ENCODE measurements at regions not wholly inside any gene's neighbourhood (a gene's known extent, or its start where the extent isn't known, plus 50 kb on each side); places are given as distances from the start of the nearest gene placed in this dataset.

- Histone ChIP-seq H3K4me1 (ENCODE audit: insufficient read depth, low read length) (no peaks in the 10 kb centered on the region), H3K79me2 (ENCODE audit: insufficient read depth, low read length) (no peaks in the 10 kb centered on the region), H3K36me3 (ENCODE audit: insufficient read depth, low read length) (no peaks in the 10 kb centered on the region), H3K4me3 (ENCODE audit: low read depth in 1 of 2, low read length in 2 of 2) (no peak overlapping the region), H3K9me3 (ENCODE audit: insufficient read depth, low read length, severe bottlenecking) (peaks cover 2% of the 10 kb centered on the region), H3K9ac (ENCODE audit: low read depth, low read length) (no peak overlapping the region), H3K27me3 (ENCODE audit: insufficient read depth, low read length, poor library complexity) (no peaks in the 10 kb centered on the region), H3K4me2 (ENCODE audit: insufficient read depth, low read length) (no peak overlapping the region), H4K20me1 (ENCODE audit: insufficient read depth, low read length) (no peaks in the 10 kb centered on the region), H2AFZ (ENCODE audit: low read depth, low read length) (no peak overlapping the region), H3K27ac (ENCODE audit: low read length) (no peak overlapping the region)
- DNase-seq (no peak), ATAC-seq (ENCODE audit: insufficient read depth, low read depth) (no peak)
- TF ChIP-seq, protein P1, sequence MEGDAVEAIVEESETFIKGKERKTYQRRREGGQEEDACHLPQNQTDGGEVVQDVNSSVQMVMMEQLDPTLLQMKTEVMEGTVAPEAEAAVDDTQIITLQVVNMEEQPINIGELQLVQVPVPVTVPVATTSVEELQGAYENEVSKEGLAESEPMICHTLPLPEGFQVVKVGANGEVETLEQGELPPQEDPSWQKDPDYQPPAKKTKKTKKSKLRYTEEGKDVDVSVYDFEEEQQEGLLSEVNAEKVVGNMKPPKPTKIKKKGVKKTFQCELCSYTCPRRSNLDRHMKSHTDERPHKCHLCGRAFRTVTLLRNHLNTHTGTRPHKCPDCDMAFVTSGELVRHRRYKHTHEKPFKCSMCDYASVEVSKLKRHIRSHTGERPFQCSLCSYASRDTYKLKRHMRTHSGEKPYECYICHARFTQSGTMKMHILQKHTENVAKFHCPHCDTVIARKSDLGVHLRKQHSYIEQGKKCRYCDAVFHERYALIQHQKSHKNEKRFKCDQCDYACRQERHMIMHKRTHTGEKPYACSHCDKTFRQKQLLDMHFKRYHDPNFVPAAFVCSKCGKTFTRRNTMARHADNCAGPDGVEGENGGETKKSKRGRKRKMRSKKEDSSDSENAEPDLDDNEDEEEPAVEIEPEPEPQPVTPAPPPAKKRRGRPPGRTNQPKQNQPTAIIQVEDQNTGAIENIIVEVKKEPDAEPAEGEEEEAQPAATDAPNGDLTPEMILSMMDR (IDR thresholded peaks at IDR 0.05; ENCODE audit: borderline replicate concordance, extremely low read depth, low read length, poor library complexity, severe bottlenecking): no peak
Observed at GRCh38 chr13:34189946-34190345, 372.0 kb downstream of the RFC3 start.

GRCh38 chr13:34201050-34201913 lies 383.3 kb downstream of the RFC3 start:
- no peak for DNase-seq
- Histone ChIP-seq H4K20me1 (ENCODE audit: insufficient read depth, low read length) (no peaks in the 10 kb centered on the region), H3K4me3 (ENCODE audit: low read depth in 1 of 2, low read length in 2 of 2) (no peak overlapping the region), H3K4me2 (ENCODE audit: insufficient read depth, low read length) (no peak overlapping the region), H3K27ac (ENCODE audit: low read length) (no peak overlapping the region), H3K9ac (ENCODE audit: low read depth, low read length) (no peak overlapping the region), H3K79me2 (ENCODE audit: insufficient read depth, low read length) (no peaks in the 10 kb centered on the region), H3K4me1 (ENCODE audit: insufficient read depth, low read length) (no peaks in the 10 kb centered on the region), H2AFZ (ENCODE audit: low read depth, low read length) (no peak overlapping the region), H3K36me3 (ENCODE audit: insufficient read depth, low read length) (no peaks in the 10 kb centered on the region), H3K9me3 (ENCODE audit: insufficient read depth, low read length, severe bottlenecking) (no peaks in the 10 kb centered on the region), H3K27me3 (ENCODE audit: insufficient read depth, low read length, poor library complexity) (no peaks in the 10 kb centered on the region)
- ATAC-seq (ENCODE audit: insufficient read depth, low read depth): no peak
- TF ChIP-seq, protein P1 (IDR thresholded peaks at IDR 0.05; ENCODE audit: borderline replicate concordance, extremely low read depth, low read length, poor library complexity, severe bottlenecking): no peak
- no peak for TF ChIP-seq EZH2 (IDR thresholded peaks at IDR 0.05; ENCODE audit: borderline replicate concordance, low read depth, low read length, severe bottlenecking)

DNA sequence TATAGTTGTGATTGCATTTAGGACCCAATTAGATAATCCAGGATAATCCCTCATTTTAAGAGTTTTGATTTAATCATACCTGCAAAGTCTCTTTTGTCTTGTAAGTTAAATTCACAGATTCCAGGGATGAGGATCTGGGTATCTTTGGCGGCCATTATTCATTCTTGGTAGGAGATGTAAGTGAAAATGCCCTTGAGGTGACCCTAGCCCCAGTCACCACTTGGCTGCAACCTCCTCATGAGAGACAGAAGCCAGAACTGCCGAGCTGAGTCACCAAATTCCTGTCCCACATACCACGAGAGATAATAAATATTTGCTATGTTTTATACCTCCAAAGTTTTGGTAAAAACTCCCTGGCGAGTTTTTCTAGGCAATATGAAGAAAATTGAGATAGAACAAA lies 389.4 kb downstream of the RFC3 start:
- no peak for DNase-seq
- Histone ChIP-seq H3K4me2 (ENCODE audit: insufficient read depth, low read length) (no peak overlapping the region), H3K79me2 (ENCODE audit: insufficient read depth, low read length) (no peaks in the 10 kb centered on the region), H3K36me3 (ENCODE audit: insufficient read depth, low read length) (no peaks in the 10 kb centered on the region), H3K27me3 (ENCODE audit: insufficient read depth, low read length, poor library complexity) (no peaks in the 10 kb centered on the region), H3K27ac (ENCODE audit: low read length) (no peak overlapping the region), H3K9ac (ENCODE audit: low read depth, low read length) (no peak overlapping the region), H3K4me3 (ENCODE audit: low read depth in 1 of 2, low read length in 2 of 2) (no peak overlapping the region), H2AFZ (ENCODE audit: low read depth, low read length) (no peak overlapping the region), H3K9me3 (ENCODE audit: insufficient read depth, low read length, severe bottlenecking) (no peaks in the 10 kb centered on the region), H4K20me1 (ENCODE audit: insufficient read depth, low read length) (no peaks in the 10 kb centered on the region), H3K4me1 (ENCODE audit: insufficient read depth, low read length) (no peaks in the 10 kb centered on the region)
- ATAC-seq (ENCODE audit: insufficient read depth, low read depth): no peak
- TF ChIP-seq, protein P1 (IDR thresholded peaks at IDR 0.05; ENCODE audit: borderline replicate concordance, extremely low read depth, low read length, poor library complexity, severe bottlenecking): no peak
- TF ChIP-seq EZH2 (IDR thresholded peaks at IDR 0.05; ENCODE audit: borderline replicate concordance, low read depth, low read length, severe bottlenecking): no peak

Measured in DND-41 (cell line).